NCI-H524 (cell line): ENCODE measurements at regions not wholly inside any gene's neighbourhood (a gene's known extent, or its start where the extent isn't known, plus 50 kb on each side); places are given as distances from the start of the nearest gene placed in this dataset.

Experiments
- DNase-seq, 2 experiments: peaks; one replicate each; lab custom pipeline; 2025; lab: John Stamatoyannopoulos, UW

- no peak for DNase-seq
Measured at GRCh38 chrX:38856670-38857265, 55.5 kb downstream of the MID1IP1 start.

- no peak for DNase-seq
Measured at GRCh38 chrX:38857736-38858523, 56.7 kb downstream of the MID1IP1 start.

- DNase-seq = no peak
Measured at GRCh38 chrX:38859602-38860001, 58.3 kb downstream of the MID1IP1 start.

- no peak for DNase-seq
Measured at GRCh38 chrX:38860106-38861013, 59.1 kb downstream of the MID1IP1 start.

GRCh38 chrX:38861489-38861888, 60.2 kb downstream of the MID1IP1 start:
- no peak for DNase-seq

- no peak for DNase-seq
Measured at GRCh38 chrX:38862100-38862499, 60.8 kb downstream of the MID1IP1 start.

GRCh38 chrX:38864165-38864564, 62.9 kb downstream of the MID1IP1 start:
- DNase-seq = no peak

GRCh38 chrX:38868321-38868720, 67.1 kb downstream of the MID1IP1 start:
- DNase-seq = no peak

GRCh38 chrX:38868941-38869401, 67.7 kb downstream of the MID1IP1 start:
- DNase-seq = no peak

- DNase-seq = no peak
Measured at GRCh38 chrX:38870361-38870895, 69.2 kb downstream of the MID1IP1 start.

GRCh38 chrX:38871129-38872029, 70.1 kb downstream of the MID1IP1 start:
- no peak for DNase-seq

GRCh38 chrX:38877366-38877765, 76.1 kb downstream of the MID1IP1 start:
- DNase-seq = peak in 1 of 2 experiments; percentile 7

GRCh38 chrX:38878641-38879340, 77.5 kb downstream of the MID1IP1 start:
- DNase-seq = peak in 1 of 2 experiments; percentile 5

GRCh38 chrX:38879631-38880220, 78.5 kb downstream of the MID1IP1 start:
- no peak for DNase-seq

GRCh38 chrX:38880296-38880854, 79.1 kb downstream of the MID1IP1 start:
- DNase-seq = no peak

GRCh38 chrX:38881066-38881465, 79.8 kb downstream of the MID1IP1 start:
- DNase-seq = no peak

- DNase-seq = no peak
Measured at GRCh38 chrX:38881727-38882126, 80.5 kb downstream of the MID1IP1 start.

GRCh38 chrX:38882894-38883626, 81.8 kb downstream of the MID1IP1 start:
- DNase-seq = no peak

GRCh38 chrX:38886112-38886511, 84.9 kb downstream of the MID1IP1 start:
- DNase-seq = no peak
